Tibial artery (tissue), 4 donors: ENCODE measurements at regions not wholly inside any gene's neighbourhood (a gene's known extent, or its start where the extent isn't known, plus 50 kb on each side); places are given as distances from the start of the nearest gene placed in this dataset.
"Not testable (repeated sequence)": the region's sequence is repeated elsewhere in the genome, so short reads cannot be mapped to it uniquely, and the experiment has no call there.

Experiments
- DNase-seq, 2 donors: peaks; one replicate each; pipeline ENCODE4 v3.0.0-alpha.2; 2019
- H3K27ac ChIP-seq, 2 donors: fragments of 200-600 bp; sonication (generic) in 1 of 2; 1 replicate in 1 of 2; 2 replicates in 1 of 2; pipeline ENCODE4 v1.5.1; 2018 to 2019; ENCODE audit warnings: mild to moderate bottlenecking in 1 of 2
- H3K27me3 ChIP-seq, 2 donors: fragments of 200-600 bp; sonication (generic) in 1 of 2; one replicate each; pipeline versions ENCODE4 v1.5.1 to v1.6.0; 2016 to 2019
- H3K36me3 ChIP-seq, 3 donors: fragments of 200-600 bp; sonication (generic) in 2 of 3; one replicate each; pipeline ENCODE4 v1.5.1; 2016 to 2019; ENCODE audit warnings: mild to moderate bottlenecking in 2 of 3
- H3K4me1 ChIP-seq, 4 donors: fragments of 200-600 bp; sonication (generic) in 2 of 4; 1 replicate in 3 of 4; 2 replicates in 1 of 4; pipeline ENCODE4 v1.5.1; 2016 to 2019
- H3K4me3 ChIP-seq, 2 donors: fragments of 200-600 bp; sonication (generic) in 1 of 2; 1 replicate in 1 of 2; 2 replicates in 1 of 2; pipeline ENCODE4 v1.5.1; 2018 to 2019; ENCODE audit warnings: mild to moderate bottlenecking in 2 of 2
- H3K9me3 ChIP-seq, 3 donors: fragments of 200-600 bp; sonication (generic) in 1 of 3; one replicate each; pipeline ENCODE4 v1.5.1; 2016 to 2019
- intact Hi-C: fragments of 100-400 bp; cut with DNase I; formaldehyde crosslinking; loops from one replicate; pipeline ENCODE4 v1.15.0; 2023; ENCODE audit warnings: low total_unique reads

- H3K27me3 ChIP-seq, intact Hi-C loops, H3K9me3 ChIP-seq, H3K36me3 ChIP-seq, H3K27ac ChIP-seq, DNase-seq, H3K4me1 ChIP-seq, H3K4me3 ChIP-seq: not testable (repeated sequence)
These were observed 816.8 kb downstream of the TTLL7 start for GRCh38 chr1:83182033-83182728.

DNA sequence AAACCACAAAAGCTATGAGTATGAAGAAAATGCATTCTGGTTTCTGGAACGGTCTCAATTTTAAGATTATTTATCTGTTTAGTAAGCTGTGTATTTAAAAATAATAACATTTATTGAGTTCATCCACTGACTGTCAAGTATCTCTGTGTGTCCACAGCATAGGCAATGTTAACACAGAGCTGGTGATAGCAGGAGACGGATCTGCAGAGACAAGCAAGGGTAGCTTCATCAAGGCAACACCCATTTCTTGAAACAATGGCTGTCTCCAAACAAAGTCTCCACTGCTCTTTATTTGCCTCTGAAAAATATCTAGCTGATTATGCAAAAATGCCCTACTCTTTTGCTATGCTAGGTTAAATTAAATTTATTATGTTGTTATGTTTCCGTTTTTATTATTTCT is 818.3 kb downstream of the TTLL7 start:
- intact Hi-C loops, result not testable (repeated sequence)

DNA sequence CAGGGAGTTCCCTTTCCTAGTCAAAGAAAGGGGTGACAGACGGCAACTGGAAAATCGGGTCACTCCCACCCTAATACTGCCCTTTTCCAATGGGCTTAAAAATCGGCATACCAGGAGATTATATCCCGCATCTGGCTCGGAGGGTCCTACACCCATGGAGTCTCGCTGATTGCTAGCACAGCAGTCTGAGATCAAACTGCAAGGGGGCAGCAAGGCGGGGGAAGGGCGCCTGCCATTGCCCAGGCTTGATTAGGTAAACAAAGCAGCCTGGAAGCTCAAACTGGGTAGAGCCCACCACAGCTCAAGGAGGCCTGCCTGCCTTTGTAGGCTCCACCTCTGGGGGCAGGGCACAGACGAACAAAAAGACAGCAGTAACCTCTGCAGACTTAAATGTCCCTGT is 831.3 kb downstream of the TTLL7 start:
- H3K27me3 ChIP-seq, H3K27ac ChIP-seq, H3K4me3 ChIP-seq, intact Hi-C loops, H3K36me3 ChIP-seq, DNase-seq, H3K9me3 ChIP-seq, H3K4me1 ChIP-seq: not testable (repeated sequence)

More for the DNA sequence above, 818.3 kb downstream of the TTLL7 start:
- H3K4me3 ChIP-seq, H3K4me1 ChIP-seq, DNase-seq, H3K36me3 ChIP-seq, H3K27me3 ChIP-seq, H3K9me3 ChIP-seq, H3K27ac ChIP-seq: not testable (repeated sequence)

- H3K4me1 ChIP-seq, H3K36me3 ChIP-seq, H3K9me3 ChIP-seq, intact Hi-C loops, H3K27me3 ChIP-seq, H3K27ac ChIP-seq, DNase-seq, H3K4me3 ChIP-seq: not testable (repeated sequence)
These were observed 835.0 kb downstream of the TTLL7 start for GRCh38 chr1:83163879-83164475.

GRCh38 chr1:83158924-83159323 is 840.0 kb downstream of the TTLL7 start:
- DNase-seq, intact Hi-C loops, H3K4me3 ChIP-seq, H3K27me3 ChIP-seq, H3K36me3 ChIP-seq, H3K9me3 ChIP-seq, H3K4me1 ChIP-seq, H3K27ac ChIP-seq: not testable (repeated sequence)

- H3K27ac ChIP-seq, intact Hi-C loops, H3K27me3 ChIP-seq, DNase-seq, H3K9me3 ChIP-seq, H3K4me3 ChIP-seq, H3K36me3 ChIP-seq: not testable (repeated sequence)
- peaks cover 0 to 14% (median 0%) of the 10 kb centered on the region in 4 donors for H3K4me1 ChIP-seq
These were observed 844.6 kb downstream of the TTLL7 start for GRCh38 chr1:83154306-83154705.

DNA sequence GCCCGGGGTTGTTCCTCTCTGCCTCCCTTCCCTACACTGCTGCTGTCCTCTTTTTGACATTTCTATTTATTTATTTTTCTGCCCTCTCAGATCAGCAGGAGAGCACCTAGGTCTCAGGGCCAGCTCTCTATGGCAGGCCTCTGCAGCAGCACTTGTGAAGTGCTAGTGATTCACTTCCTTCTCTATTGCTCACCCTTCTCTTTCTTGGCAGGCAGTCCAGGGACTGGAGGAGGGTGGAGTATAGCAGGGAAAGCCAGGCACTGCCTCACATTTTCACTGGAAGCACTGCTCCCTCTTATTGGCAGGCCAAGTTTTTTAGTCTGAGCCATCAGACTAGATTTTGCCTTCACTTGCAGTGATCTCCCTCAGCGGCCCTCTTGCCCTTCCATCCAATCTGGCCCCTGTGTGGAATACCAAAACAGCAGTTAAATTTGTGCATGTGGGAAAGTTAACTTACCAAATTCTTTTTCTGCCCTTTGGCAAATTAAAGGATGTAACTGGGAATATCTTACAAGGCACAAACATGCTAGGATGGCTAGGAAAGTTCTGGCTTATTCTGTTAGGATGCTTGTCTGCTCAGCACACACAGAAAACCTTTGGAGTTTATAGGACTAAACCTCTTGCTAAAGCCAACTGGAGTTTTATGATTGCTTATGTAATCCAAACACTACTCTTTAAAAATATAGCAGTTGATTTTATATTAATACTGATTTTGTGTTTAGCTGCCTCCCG is 847.6 kb downstream of the TTLL7 start:
- intact Hi-C loops, result not testable (repeated sequence)

GRCh38 chr1:83150479-83150878 is 848.5 kb downstream of the TTLL7 start:
- H3K9me3 ChIP-seq, H3K4me3 ChIP-seq, H3K36me3 ChIP-seq, H3K27me3 ChIP-seq, DNase-seq, intact Hi-C loops: not testable (repeated sequence)
- Histone ChIP-seq H3K4me1 (peaks cover 0 to 14% (median 0%) of the 10 kb centered on the region in 4 donors), H3K27ac (peak overlapping the region; percentile 44 to 53)

More for the DNA sequence above, 847.6 kb downstream of the TTLL7 start:
- H3K27me3 ChIP-seq, H3K9me3 ChIP-seq, H3K36me3 ChIP-seq, H3K4me3 ChIP-seq: not testable (repeated sequence)
- H3K27ac ChIP-seq, result peak overlapping the region; percentile 44 to 53
- H3K4me1 ChIP-seq, result peaks cover 0 to 14% (median 0%) of the 10 kb centered on the region in 4 donors
- peak; percentile 73 to 79 for DNase-seq

DNA sequence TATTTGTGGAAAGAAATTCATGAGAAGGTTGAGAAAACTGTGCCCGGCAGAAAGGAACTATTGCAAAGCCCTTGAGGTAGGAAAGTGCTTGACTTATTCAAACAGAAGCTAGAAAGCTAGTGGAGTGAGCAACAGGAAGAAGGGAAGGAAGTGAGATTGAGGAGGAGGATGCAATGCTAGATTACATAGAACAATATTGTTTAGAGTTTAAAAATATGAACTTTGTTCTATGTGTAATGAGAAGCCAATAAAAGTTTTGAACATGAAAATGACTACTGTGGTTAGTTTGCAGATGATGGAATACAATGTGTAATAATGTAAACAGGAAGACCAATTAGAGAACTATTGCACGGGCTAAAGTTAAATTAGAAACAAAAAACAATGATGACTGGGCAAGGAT is 853.1 kb downstream of the TTLL7 start:
- H3K36me3 ChIP-seq, DNase-seq, intact Hi-C loops, H3K27me3 ChIP-seq, H3K9me3 ChIP-seq, H3K27ac ChIP-seq, H3K4me3 ChIP-seq, H3K4me1 ChIP-seq: not testable (repeated sequence)

GRCh38 chr1:83142802-83143201 is 856.1 kb downstream of the TTLL7 start:
- H3K27ac ChIP-seq, H3K9me3 ChIP-seq, H3K4me3 ChIP-seq, intact Hi-C loops, H3K27me3 ChIP-seq, H3K36me3 ChIP-seq, H3K4me1 ChIP-seq, DNase-seq: not testable (repeated sequence)

- H3K36me3 ChIP-seq, result not testable (repeated sequence)
These were observed 863.3 kb downstream of the TTLL7 start for GRCh38 chr1:83135524-83136157.

DNA sequence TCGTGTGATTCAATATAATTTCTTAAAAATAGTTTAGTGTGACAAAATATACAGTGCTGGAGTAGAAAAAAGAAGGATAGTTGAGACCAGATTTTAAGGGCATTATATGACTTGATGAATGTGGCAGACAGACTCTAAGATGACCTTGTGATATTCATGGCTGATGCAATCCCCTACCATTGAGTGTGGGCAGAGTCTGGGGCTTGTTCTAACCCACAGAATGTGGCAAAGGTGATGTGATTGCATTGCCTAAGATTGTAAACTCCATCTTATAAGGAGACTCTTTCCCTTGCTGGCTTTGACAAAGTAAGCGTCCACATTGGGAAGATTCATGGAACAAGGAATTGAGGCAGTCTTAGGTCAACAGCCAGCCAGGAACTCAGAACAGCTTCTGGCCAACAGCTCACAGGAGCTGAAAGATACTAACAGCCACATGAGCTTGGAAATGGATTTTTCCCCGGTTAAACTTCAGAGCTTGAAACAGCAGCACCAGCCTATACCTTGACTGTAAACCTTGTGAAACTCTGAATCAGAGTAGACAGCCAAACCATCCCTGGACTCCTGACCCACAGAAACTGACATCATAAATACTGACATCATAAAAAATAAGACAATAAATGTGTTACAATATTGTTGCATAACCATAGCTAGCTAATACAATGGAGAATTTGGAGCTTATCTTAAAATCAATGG is 864.5 kb downstream of the TTLL7 start:
- H3K4me1 ChIP-seq, H3K27me3 ChIP-seq, DNase-seq, H3K9me3 ChIP-seq, H3K4me3 ChIP-seq, intact Hi-C loops, H3K36me3 ChIP-seq, H3K27ac ChIP-seq: not testable (repeated sequence)

More at GRCh38 chr1:83135524-83136157, 863.3 kb downstream of the TTLL7 start:
- H3K27ac ChIP-seq, H3K4me3 ChIP-seq, H3K4me1 ChIP-seq, H3K27me3 ChIP-seq, intact Hi-C loops, H3K9me3 ChIP-seq, DNase-seq: not testable (repeated sequence)
